ENCODE measurements at regions not wholly inside any gene's neighbourhood (a gene's known extent, or its start where the extent isn't known, plus 50 kb on each side); places are given as distances from the start of the nearest gene placed in this dataset.

GRCh38 chr6:141421378-141421777, 711.3 kb upstream of the GJE1 start:
- no peaks in the 10 kb centered on the region for H3K27me3 Mint-ChIP-seq (ENCODE audit: insufficient read depth, unreplicated experiment)
- no peak for TF ChIP-seq CTCF (IDR thresholded peaks at IDR 0.05; ENCODE audit: insufficient read depth in 1 of 2, low read depth in 1 of 2, low read length in 1 of 2, severe bottlenecking in 1 of 2, unreplicated experiment in 1 of 2)
- H3K4me3 Mint-ChIP-seq (ENCODE audit: unreplicated experiment): no peak overlapping the region
- intact Hi-C loops (cut with micrococcal nuclease; ENCODE audit: unreplicated experiment): no loop called here
- no peak for DNase-seq
- CTCF ChIA-PET: no interaction called here
- no peaks in the 10 kb centered on the region for H3K27me3 ChIP-seq (replicated peaks; ENCODE audit: control insufficient read depth, insufficient read depth, low read length)
- H3K4me1 Mint-ChIP-seq (ENCODE audit: low read depth, unreplicated experiment): no peaks in the 10 kb centered on the region
- H3K4me1 ChIP-seq: no peaks in the 10 kb centered on the region
- no peaks in the 10 kb centered on the region for H3K36me3 ChIP-seq (ENCODE audit: control insufficient read depth, insufficient read depth, low read length)
- BruUV-seq (replicated peaks): no TSS peak
- H3K4me3 ChIP-seq (ENCODE audit: low read depth, low read length): no peak overlapping the region
- H3K36me3 Mint-ChIP-seq (ENCODE audit: insufficient read depth, unreplicated experiment): no peaks in the 10 kb centered on the region
- H3K9me3 Mint-ChIP-seq (ENCODE audit: unreplicated experiment): no peaks in the 10 kb centered on the region
- H3K27ac Mint-ChIP-seq (ENCODE audit: unreplicated experiment): no peak overlapping the region
- no peaks in the 10 kb centered on the region for H3K9me3 ChIP-seq
- POLR2A ChIA-PET: no interaction called here

- H3K4me1 ChIP-seq: no peaks in the 10 kb centered on the region
- ChIA-PET CTCF (no interaction called here), POLR2A (no interaction called here)
- no peaks in the 10 kb centered on the region for H3K9me3 ChIP-seq
- no peaks in the 10 kb centered on the region for H3K27me3 Mint-ChIP-seq (ENCODE audit: insufficient read depth, unreplicated experiment)
- intact Hi-C loops (cut with micrococcal nuclease; ENCODE audit: unreplicated experiment): no loop called here
- no peaks in the 10 kb centered on the region for H3K9me3 Mint-ChIP-seq (ENCODE audit: unreplicated experiment)
- TF ChIP-seq CTCF (IDR thresholded peaks at IDR 0.05; ENCODE audit: insufficient read depth in 1 of 2, low read depth in 1 of 2, low read length in 1 of 2, severe bottlenecking in 1 of 2, unreplicated experiment in 1 of 2): no peak
- H3K27ac Mint-ChIP-seq (ENCODE audit: unreplicated experiment): no peak overlapping the region
- no TSS peak for BruUV-seq (replicated peaks)
- H3K4me3 Mint-ChIP-seq (ENCODE audit: unreplicated experiment): no peak overlapping the region
- H3K36me3 ChIP-seq (ENCODE audit: control insufficient read depth, insufficient read depth, low read length): no peaks in the 10 kb centered on the region
- no peaks in the 10 kb centered on the region for H3K4me1 Mint-ChIP-seq (ENCODE audit: low read depth, unreplicated experiment)
- H3K4me3 ChIP-seq (ENCODE audit: low read depth, low read length): no peak overlapping the region
- no peaks in the 10 kb centered on the region for H3K36me3 Mint-ChIP-seq (ENCODE audit: insufficient read depth, unreplicated experiment)
- H3K27me3 ChIP-seq (replicated peaks; ENCODE audit: control insufficient read depth, insufficient read depth, low read length): no peaks in the 10 kb centered on the region
- no peak for DNase-seq
These were observed 714.6 kb upstream of the GJE1 start for GRCh38 chr6:141418076-141418475.

GRCh38 chr6:141415896-141416295, 716.8 kb upstream of the GJE1 start:
- no peaks in the 10 kb centered on the region for H3K27me3 Mint-ChIP-seq (ENCODE audit: insufficient read depth, unreplicated experiment)
- CTCF ChIA-PET: no interaction called here
- no peaks in the 10 kb centered on the region for H3K36me3 ChIP-seq (ENCODE audit: control insufficient read depth, insufficient read depth, low read length)

More at GRCh38 chr6:141415896-141416295, 716.8 kb upstream of the GJE1 start:
- no peaks in the 10 kb centered on the region for H3K9me3 Mint-ChIP-seq (ENCODE audit: unreplicated experiment)
- no peaks in the 10 kb centered on the region for H3K27me3 ChIP-seq (replicated peaks; ENCODE audit: control insufficient read depth, insufficient read depth, low read length)
- no TSS peak for BruUV-seq (replicated peaks)
- no peak overlapping the region for H3K27ac Mint-ChIP-seq (ENCODE audit: unreplicated experiment)
- no peak for DNase-seq
- H3K4me3 Mint-ChIP-seq (ENCODE audit: unreplicated experiment): no peak overlapping the region
- no peaks in the 10 kb centered on the region for H3K36me3 Mint-ChIP-seq (ENCODE audit: insufficient read depth, unreplicated experiment)
- POLR2A ChIA-PET: no interaction called here
- H3K4me1 Mint-ChIP-seq (ENCODE audit: low read depth, unreplicated experiment): no peaks in the 10 kb centered on the region
- no peak for TF ChIP-seq CTCF (IDR thresholded peaks at IDR 0.05; ENCODE audit: insufficient read depth in 1 of 2, low read depth in 1 of 2, low read length in 1 of 2, severe bottlenecking in 1 of 2, unreplicated experiment in 1 of 2)
- intact Hi-C loops (cut with micrococcal nuclease; ENCODE audit: unreplicated experiment): no loop called here
- H3K4me3 ChIP-seq (ENCODE audit: low read depth, low read length): no peak overlapping the region
- no peaks in the 10 kb centered on the region for H3K9me3 ChIP-seq
- H3K4me1 ChIP-seq: no peaks in the 10 kb centered on the region
